ENCODE measurements at regions not wholly inside any gene's neighbourhood (a gene's known extent, or its start where the extent isn't known, plus 50 kb on each side); places are given as distances from the start of the nearest gene placed in this dataset.

GRCh38 chr2:176622792-176623191, 353.6 kb downstream of the MTX2 start:
- TF ChIP-seq CTCF (IDR thresholded peaks at IDR 0.05; ENCODE audit: poor library complexity): no peak
- no peak for TF ChIP-seq EZH2 (IDR thresholded peaks at IDR 0.05; ENCODE audit: borderline replicate concordance)
